Large intestine (tissue), 3 donors: ENCODE measurements at regions not wholly inside any gene's neighbourhood (a gene's known extent, or its start where the extent isn't known, plus 50 kb on each side); places are given as distances from the start of the nearest gene placed in this dataset.
A peak's percentile ranks its signal among the peaks of the same experiment; 100 is the strongest.

Experiments used
- DNase-seq, 2 donors: peaks; one replicate each; pipeline versions ENCODE4 v3.0.0 to v3.0.0-alpha.2; 2013
- H3K27ac ChIP-seq: one replicate; pipeline ENCODE4 v1.5.1; 2013; ENCODE audit warnings: low read length
- H3K27me3 ChIP-seq: 2 replicates; pipeline ENCODE4 v1.6.1; 2013; ENCODE audit warnings: low read length; ENCODE audit not compliant: control insufficient read depth, insufficient read depth
- H3K36me3 ChIP-seq: 2 replicates; pipeline ENCODE4 v1.6.1; 2013; ENCODE audit warnings: low read length; ENCODE audit not compliant: control insufficient read depth, insufficient read depth
- H3K4me1 ChIP-seq: one replicate; pipeline ENCODE4 v1.6.1; 2013; ENCODE audit warnings: low read length; ENCODE audit not compliant: control insufficient read depth, insufficient read depth
- H3K4me3 ChIP-seq: one replicate; pipeline ENCODE4 v1.5.1; 2013; ENCODE audit warnings: low read length
- H3K9me3 ChIP-seq: one replicate; pipeline ENCODE4 v1.6.1; 2013; ENCODE audit warnings: mild to moderate bottlenecking, low read depth, low read length, moderate library complexity; ENCODE audit not compliant: control insufficient read depth
- WGBS: methylation state at CpG from one replicate; pipeline ENCODE4 v1.1.5; 2013; ENCODE audit warnings: low lambda C conversion rate; ENCODE audit not compliant: insufficient coverage; 5-methylcytosine and 5-hydroxymethylcytosine counted together

DNA sequence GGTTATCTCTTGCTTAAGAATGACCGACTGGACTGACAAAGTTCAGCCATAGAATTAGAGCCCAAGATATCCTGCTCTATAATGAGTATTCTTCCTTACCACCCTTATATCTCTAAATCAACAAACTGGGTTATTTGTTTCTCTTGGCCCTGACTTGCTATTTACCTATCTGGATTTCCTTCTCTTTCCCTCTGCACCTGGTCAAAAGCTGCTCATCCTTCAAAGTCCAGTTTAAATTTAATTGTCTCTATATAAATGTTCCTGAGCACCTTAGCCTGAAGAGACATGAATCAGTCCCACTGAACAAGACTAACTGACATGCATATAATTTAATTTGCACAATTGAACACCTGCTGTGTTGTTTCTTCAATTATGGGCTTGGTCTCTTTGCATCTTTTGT, 127.1 kb upstream of the KCNJ15 start:
- no CpG with 5 or more reads among the region's 1 CpG for WGBS

DNA sequence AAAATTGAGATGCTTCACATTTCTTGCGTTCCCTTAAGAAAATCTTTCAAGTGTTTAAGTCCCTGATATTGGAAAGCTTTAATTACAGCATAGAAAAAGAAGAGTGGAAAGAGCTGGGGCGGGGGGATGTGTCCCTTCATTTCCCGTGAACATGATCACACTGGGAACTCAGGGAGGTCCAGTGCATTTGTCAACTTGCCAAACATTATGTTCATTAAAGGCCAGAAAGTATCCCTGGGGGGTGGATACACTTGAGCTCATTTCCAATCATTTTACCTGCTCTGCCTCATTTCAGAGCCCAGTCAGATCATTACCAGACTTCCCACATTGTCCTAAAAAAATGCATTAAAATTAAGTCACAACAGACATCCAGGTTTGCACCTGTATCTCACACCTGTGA, 123.6 kb upstream of the KCNJ15 start:
- Histone ChIP-seq H3K4me3 (no peak overlapping the region), H3K9me3 (no peaks in the 10 kb centered on the region), H3K36me3 (no peaks in the 10 kb centered on the region), H3K27ac (no peak overlapping the region), H3K4me1 (no peaks in the 10 kb centered on the region), H3K27me3 (no peaks in the 10 kb centered on the region)
- DNase-seq: no peak
- WGBS: no CpG with 5 or more reads among the region's 3 CpGs

More for the DNA sequence above, 127.1 kb upstream of the KCNJ15 start:
- no peak overlapping the region for H3K27ac ChIP-seq
- H3K4me1 ChIP-seq: no peaks in the 10 kb centered on the region
- no peaks in the 10 kb centered on the region for H3K27me3 ChIP-seq
- no peaks in the 10 kb centered on the region for H3K36me3 ChIP-seq
- no peak for DNase-seq
- no peaks in the 10 kb centered on the region for H3K9me3 ChIP-seq
- H3K4me3 ChIP-seq: no peak overlapping the region

DNA sequence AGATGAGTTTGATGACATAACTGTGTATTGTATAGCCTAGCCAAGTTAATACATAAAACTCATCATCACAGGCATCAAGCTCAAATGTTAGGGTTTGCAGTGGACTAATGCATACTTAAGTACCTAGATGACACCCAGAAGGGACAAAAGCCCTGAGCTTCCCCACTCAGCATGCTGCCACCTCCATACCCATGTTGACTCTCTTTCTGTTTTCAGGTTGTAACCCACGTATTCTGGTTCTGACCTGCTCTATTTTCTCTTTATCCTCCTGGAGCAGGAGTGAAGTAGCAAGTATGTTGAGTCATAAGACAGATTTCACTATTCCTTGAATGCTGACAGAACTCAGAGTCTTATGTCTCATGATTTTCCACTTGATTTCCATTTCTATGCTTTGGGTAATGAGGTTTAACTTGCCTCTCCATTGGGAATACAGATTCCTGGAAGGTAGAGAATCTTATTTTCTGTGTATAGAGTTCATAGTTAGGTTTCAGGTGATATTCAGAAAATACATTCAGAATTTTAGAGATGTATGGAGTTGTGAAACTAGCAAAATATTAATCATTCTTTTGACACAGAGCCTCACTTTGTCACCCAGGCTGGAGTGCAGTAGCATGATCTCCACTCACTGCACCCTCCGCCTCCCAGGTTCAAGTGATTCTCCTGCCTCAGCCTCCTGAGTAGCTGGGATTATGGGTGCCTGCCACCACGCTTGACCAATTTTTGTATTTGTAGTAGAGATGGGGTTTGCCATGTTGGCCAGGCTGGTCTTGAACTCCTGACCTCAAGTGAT, 122.5 kb upstream of the KCNJ15 start:
- Histone ChIP-seq H3K4me1 (no peaks in the 10 kb centered on the region), H3K27ac (no peak overlapping the region), H3K4me3 (no peak overlapping the region), H3K36me3 (no peaks in the 10 kb centered on the region), H3K27me3 (no peaks in the 10 kb centered on the region), H3K9me3 (no peaks in the 10 kb centered on the region)
- no CpG with 5 or more reads among the region's 3 CpGs for WGBS
- no peak for DNase-seq

DNA sequence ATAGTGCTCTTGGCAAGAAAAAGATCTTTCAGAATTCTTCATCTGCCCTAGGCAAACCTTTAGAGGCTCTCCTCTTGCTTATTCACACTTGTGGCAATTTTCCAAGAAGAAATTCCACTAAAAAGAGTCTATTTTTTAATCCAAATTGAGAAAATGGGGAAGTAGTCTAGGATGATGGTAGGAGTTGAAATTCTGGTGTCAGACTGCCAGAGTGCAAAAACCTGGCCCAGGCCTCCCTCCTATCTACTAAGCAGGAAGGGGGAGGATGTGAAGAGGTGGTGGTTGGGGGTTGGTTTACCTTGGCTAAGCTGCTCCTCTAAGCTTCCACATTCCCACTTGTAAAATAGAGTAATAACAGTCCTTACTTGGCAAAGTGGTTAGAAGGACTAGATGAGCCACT, 120.6 kb upstream of the KCNJ15 start:
- no peak overlapping the region for H3K27ac ChIP-seq
- no peaks in the 10 kb centered on the region for H3K4me1 ChIP-seq
- no peaks in the 10 kb centered on the region for H3K9me3 ChIP-seq
- no peak overlapping the region for H3K4me3 ChIP-seq
- no peaks in the 10 kb centered on the region for H3K27me3 ChIP-seq
- H3K36me3 ChIP-seq: no peaks in the 10 kb centered on the region
- no peak for DNase-seq

DNA sequence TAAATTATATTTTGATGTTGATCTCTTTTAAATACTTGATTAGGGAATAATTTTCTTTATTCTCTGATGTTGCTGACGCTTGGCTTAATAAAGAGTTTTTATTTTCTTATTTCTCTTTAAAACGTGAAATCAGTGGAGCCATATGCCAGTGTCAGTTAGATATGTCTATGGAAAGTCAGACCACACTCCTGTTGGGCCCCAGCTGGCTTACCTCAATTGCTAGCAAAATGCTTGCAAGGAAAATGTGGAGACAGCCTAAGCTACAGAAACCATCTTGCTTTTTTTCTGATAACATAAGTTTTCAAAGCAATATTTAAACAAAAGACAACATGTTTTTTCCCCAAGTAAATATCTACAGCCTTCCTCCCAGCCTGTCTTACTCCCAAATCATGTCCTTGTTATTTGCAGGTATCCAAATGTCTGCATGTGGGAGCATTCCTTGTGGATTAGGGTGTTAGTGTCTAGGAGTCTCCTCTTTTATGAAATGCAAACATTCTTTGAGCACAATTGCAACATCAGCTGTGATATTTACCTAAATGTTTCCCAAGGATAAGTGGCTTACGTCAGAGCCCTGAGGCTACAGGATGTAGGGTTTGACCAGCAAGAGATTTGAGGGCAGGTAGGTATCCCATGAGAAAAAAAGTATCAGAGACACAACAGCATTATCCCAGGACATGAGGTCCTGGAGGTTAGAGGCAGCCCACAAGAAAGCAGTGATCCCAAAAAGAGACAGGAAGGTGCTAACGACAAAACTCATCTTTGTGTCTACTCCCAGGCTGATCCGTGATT, 117.2 kb upstream of the KCNJ15 start:
- Histone ChIP-seq H3K9me3 (no peaks in the 10 kb centered on the region), H3K4me1 (no peaks in the 10 kb centered on the region), H3K27ac (no peak overlapping the region), H3K27me3 (no peaks in the 10 kb centered on the region), H3K4me3 (no peak overlapping the region), H3K36me3 (no peaks in the 10 kb centered on the region)
- WGBS: 87% methylated on average over 2 of the region's 5 CpGs
- no peak for DNase-seq

DNA sequence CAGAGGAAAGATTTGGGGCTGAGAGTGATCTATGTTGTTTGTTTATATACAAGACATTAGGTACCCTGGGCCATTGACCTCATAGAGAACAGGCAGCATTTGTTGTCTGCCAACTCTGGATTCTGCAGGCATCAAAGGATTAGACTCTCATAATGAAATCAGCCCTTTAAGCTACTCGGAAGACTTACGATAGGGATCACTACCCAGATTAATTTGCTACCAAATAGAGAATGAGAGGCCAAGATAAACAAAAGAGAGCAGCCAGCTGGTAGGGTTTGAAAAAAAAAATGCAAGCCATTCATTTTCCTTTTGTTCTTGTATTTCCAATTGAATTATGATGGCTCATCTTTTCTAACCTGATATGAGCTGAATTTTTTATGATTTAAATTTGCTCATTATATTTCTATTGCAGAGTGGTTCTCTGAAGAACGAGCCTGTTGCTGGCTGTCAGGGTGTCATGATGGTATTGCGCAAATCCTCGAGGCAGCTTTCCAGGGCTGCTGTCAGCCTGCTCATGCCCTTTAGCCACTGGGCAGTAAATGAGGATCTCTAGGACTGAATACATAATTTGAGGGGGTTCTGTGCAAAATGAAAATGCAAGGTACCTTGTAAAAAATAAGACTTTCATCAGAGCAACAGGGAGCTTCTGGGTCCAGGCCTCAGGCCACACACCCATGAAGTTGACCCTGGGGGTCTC, 116.4 kb upstream of the KCNJ15 start:
- DNase-seq: peak; percentile 3 to 4
- Histone ChIP-seq H3K4me1 (no peaks in the 10 kb centered on the region), H3K9me3 (no peaks in the 10 kb centered on the region), H3K36me3 (no peaks in the 10 kb centered on the region), H3K27ac (no peak overlapping the region), H3K27me3 (no peaks in the 10 kb centered on the region), H3K4me3 (no peak overlapping the region)
- WGBS: no CpG with 5 or more reads among the region's 5 CpGs

DNA sequence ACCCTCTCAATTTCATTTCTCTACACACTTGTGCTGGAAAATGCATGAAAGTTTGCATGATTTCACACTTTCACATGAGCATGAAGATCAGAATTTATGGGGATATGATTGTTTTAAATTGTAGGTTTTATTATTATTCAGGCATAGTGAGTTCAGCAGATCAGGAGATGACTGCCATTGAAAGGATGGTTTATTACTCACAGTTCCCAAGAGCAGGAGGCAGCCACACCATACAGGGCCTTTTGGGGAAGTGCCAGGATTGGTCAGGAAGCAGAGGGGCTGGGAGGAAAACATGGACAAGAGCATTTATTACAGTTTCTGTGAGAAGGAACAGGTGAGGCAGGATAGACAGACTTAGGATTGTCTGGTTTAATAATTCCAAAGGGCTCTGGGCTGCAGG, 114.6 kb upstream of the KCNJ15 start:
- Histone ChIP-seq H3K27ac (no peak overlapping the region), H3K27me3 (no peaks in the 10 kb centered on the region), H3K4me1 (no peaks in the 10 kb centered on the region), H3K9me3 (no peaks in the 10 kb centered on the region), H3K36me3 (no peaks in the 10 kb centered on the region), H3K4me3 (no peak overlapping the region)
- no peak for DNase-seq

DNA sequence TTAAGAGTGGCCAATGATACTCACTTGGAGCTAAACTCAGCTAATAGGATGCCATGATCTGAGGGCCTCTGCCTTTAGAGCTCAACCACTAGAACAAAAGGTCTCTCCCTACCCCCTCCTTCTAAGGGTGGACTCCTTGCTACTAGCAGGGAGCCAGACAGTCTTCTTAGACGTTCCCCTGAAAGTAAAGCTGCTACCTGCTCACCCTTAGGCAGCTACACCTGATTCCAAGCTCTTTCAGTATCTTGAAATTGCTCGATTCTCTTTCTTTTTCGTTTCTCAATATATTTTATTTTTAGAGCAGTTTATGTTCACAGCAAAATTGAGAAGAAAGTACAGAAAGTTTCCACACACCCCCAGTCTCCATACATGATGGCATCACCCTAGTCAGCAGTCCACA, 112.6 kb upstream of the KCNJ15 start:
- Histone ChIP-seq H3K27me3 (no peaks in the 10 kb centered on the region), H3K36me3 (no peaks in the 10 kb centered on the region), H3K4me1 (no peaks in the 10 kb centered on the region), H3K4me3 (no peak overlapping the region), H3K9me3 (no peaks in the 10 kb centered on the region), H3K27ac (no peak overlapping the region)
- 100% methylated on average over 2 of the region's 3 CpGs for WGBS
- DNase-seq: no peak

DNA sequence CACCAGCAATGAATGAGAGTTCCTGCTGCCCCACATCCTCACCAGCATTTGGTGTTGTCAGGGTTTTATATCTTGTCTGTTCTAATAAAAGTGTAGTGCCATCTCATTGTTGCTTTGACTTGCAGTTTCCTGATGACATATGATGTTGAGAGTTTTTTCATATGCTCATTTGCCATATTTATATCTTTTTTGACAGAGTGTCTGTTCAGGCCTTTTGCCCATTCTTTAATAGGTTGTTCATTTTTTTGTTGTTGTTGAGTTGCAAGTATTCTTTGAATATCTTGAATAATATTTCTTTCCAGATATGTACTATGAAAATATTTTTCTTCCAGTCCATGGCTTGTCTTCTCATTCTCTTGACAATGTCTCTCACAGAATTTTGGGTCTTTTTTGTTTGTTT, 111.7 kb upstream of the KCNJ15 start:
- Histone ChIP-seq H3K27me3 (no peaks in the 10 kb centered on the region), H3K4me3 (no peak overlapping the region), H3K27ac (no peak overlapping the region), H3K36me3 (no peaks in the 10 kb centered on the region), H3K9me3 (no peaks in the 10 kb centered on the region), H3K4me1 (no peaks in the 10 kb centered on the region)
- no peak for DNase-seq

DNA sequence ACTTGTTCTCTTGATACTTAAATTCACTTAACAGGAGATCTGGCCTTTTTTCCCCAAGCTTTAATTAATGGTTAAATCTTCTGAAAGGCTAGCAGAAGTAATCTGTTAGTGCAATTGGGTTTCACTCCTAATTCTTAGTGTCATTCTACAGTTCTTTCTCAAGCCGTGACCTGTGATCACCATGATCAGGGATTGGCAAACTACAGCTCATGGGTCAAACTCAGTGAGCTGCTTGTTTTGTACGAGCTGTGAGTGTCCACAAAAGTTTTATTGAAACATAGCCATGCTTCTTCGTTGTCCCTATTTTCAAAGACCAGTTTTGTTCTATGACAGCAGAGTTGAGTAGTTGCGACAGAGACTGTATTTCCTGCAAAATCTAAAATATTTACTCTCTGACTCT, 109.4 kb upstream of the KCNJ15 start:
- H3K4me1 ChIP-seq: no peaks in the 10 kb centered on the region
- no CpG with 5 or more reads among the region's 4 CpGs for WGBS
- no peak for DNase-seq

More for the DNA sequence above, 109.4 kb upstream of the KCNJ15 start:
- no peak overlapping the region for H3K4me3 ChIP-seq
- H3K36me3 ChIP-seq: no peaks in the 10 kb centered on the region
- H3K27me3 ChIP-seq: no peaks in the 10 kb centered on the region
- H3K27ac ChIP-seq: no peak overlapping the region
- H3K9me3 ChIP-seq: no peaks in the 10 kb centered on the region
